SK-N-SH (cell line): ENCODE measurements at regions not wholly inside any gene's neighbourhood (a gene's known extent, or its start where the extent isn't known, plus 50 kb on each side); places are given as distances from the start of the nearest gene placed in this dataset.

Experiments used
- CTCF ChIA-PET: fragments of 300-600, 350-600 bp; formaldehyde crosslinking; extraction: SDS; loops from one replicate; lab custom pipeline; 2021; lab: Yijun Ruan, JAX
- POLR2A ChIA-PET: fragments of 350-600 bp; sonication (Branson Sonifier 250); formaldehyde crosslinking; extraction: SDS; loops from one replicate; lab custom pipeline; 2020; ENCODE audit warnings: antibody characterized with exemption, inconsistent platforms; lab: Yijun Ruan, JAX
- DNase-seq: peaks from one replicate; pipeline ENCODE4 v3.0.0; 2012
- H2AFZ ChIP-seq: fragments of 200-600 bp; sonication (generic); 2 replicates; pipeline ENCODE4 v1.8.1; 2016; ENCODE audit warnings: antibody characterized with exemption, mild to moderate bottlenecking, low read depth
- H3F3A ChIP-seq: fragments of 200-600 bp; sonication (generic); replicated peaks from 2 replicates; pipeline ENCODE3; 2016; ENCODE audit warnings: antibody characterized with exemption, mild to moderate bottlenecking; ENCODE audit not compliant: insufficient read depth
- H3K27ac ChIP-seq, 2 experiments: fragments of 200-500 bp in 1 of 2; fragments of 200-600 bp in 1 of 2; sonication (Bioruptor generic) in 1 of 2; sonication (generic), shearing (Covaris generic) in 1 of 2; 2 replicates each; pipeline versions ENCODE4 v1.5.1 to v1.6.1; 2014 to 2016; ENCODE audit warnings: low read depth in 2 of 2, inconsistent platforms in 1 of 2, low read length in 1 of 2, mild to moderate bottlenecking in 1 of 2, mixed read lengths in 1 of 2
- H3K27me3 ChIP-seq: fragments of 200-600 bp; sonication (generic), shearing (Covaris generic); 2 replicates; pipeline ENCODE4 v1.6.1; 2016; ENCODE audit warnings: mixed run types; ENCODE audit not compliant: insufficient read depth
- H3K36me3 ChIP-seq, 2 experiments: fragments of 200-500 bp in 1 of 2; fragments of 200-600 bp in 1 of 2; sonication (Bioruptor generic) in 1 of 2; sonication (generic) in 1 of 2; replicated peaks in 1 of 2; 2 replicates each; pipeline versions ENCODE3 to v1.5.1; 2014 to 2016; ENCODE audit warnings: low read length in 1 of 2, mild to moderate bottlenecking in 1 of 2; ENCODE audit not compliant: insufficient read depth in 2 of 2, control insufficient read depth in 1 of 2
- H3K4me1 ChIP-seq, 2 experiments: fragments of 200-500 bp in 1 of 2; fragments of 200-600 bp in 1 of 2; sonication (Bioruptor generic) in 1 of 2; sonication (generic), shearing (Covaris generic) in 1 of 2; 2 replicates each; pipeline versions ENCODE4 v1.5.1 to v1.6.1; 2014 to 2016; ENCODE audit warnings: low read depth in 1 of 2, low read length in 1 of 2, mixed run types in 1 of 2; ENCODE audit not compliant: insufficient read depth in 2 of 2, control insufficient read depth in 1 of 2
- H3K4me2 ChIP-seq: fragments of 200-600 bp; sonication (generic), shearing (Covaris generic); 2 replicates; pipeline ENCODE4 v1.6.1; 2017; ENCODE audit warnings: mixed run types
- H3K4me3 ChIP-seq, 2 experiments: fragments of 200-500 bp in 1 of 2; fragments of 200-600 bp in 1 of 2; sonication (Bioruptor generic) in 1 of 2; sonication (generic), shearing (Covaris generic) in 1 of 2; 2 replicates each; pipeline versions ENCODE4 v1.5.1 to v1.8.1; 2014 to 2016; ENCODE audit warnings: low read depth in 2 of 2, inconsistent platforms in 1 of 2, low read length in 1 of 2, mild to moderate bottlenecking in 1 of 2, mixed read lengths in 1 of 2, moderate library complexity in 1 of 2
- H3K79me2 ChIP-seq: fragments of 200-600 bp; sonication (generic); 2 replicates; pipeline ENCODE4 v1.8.1; 2017; ENCODE audit warnings: mild to moderate bottlenecking; ENCODE audit not compliant: insufficient read depth
- H3K9ac ChIP-seq: fragments of 200-600 bp; sonication (generic); 2 replicates; pipeline ENCODE4 v1.6.1; 2017; ENCODE audit warnings: mixed run types
- H3K9me2 ChIP-seq: fragments of 200-600 bp; sonication (generic); 2 replicates; pipeline ENCODE4 v1.6.1; 2017; ENCODE audit warnings: mixed run types
- H3K9me3 ChIP-seq: fragments of 200-600 bp; sonication (generic); 2 replicates; pipeline ENCODE4 v1.6.1; 2017; ENCODE audit warnings: mixed run types, mild to moderate bottlenecking, moderate library complexity
- H4K20me1 ChIP-seq: fragments of 200-600 bp; sonication (generic); 2 replicates; pipeline ENCODE4 v1.6.1; 2017; ENCODE audit warnings: mild to moderate bottlenecking, mixed run types; ENCODE audit not compliant: insufficient read depth
- CHD2 ChIP-seq: fragments of 150-350 bp; IDR thresholded peaks from 2 replicates; pipeline ENCODE4 v1.6.1; 2018; ENCODE audit warnings: low read length; ENCODE audit not compliant: partially characterized antibody
- ELF1 ChIP-seq: IDR thresholded peaks from 2 replicates; pipeline ENCODE4 v1.4.0; 2012
- EZH2phosphoT487 ChIP-seq: fragments of 200-600 bp; sonication (generic); IDR thresholded peaks from 2 replicates; pipeline ENCODE4 v1.6.1; 2017; ENCODE audit warnings: low read depth, mixed run types, mild to moderate bottlenecking, antibody characterized with exemption, moderate library complexity, borderline replicate concordance
- FOXJ3 ChIP-seq: sonication (generic); formaldehyde crosslinking; IDR thresholded peaks from 2 replicates; pipeline ENCODE4 v1.5.1; 2020; ENCODE audit warnings: mild to moderate bottlenecking, missing genetic modification reagents
- FOXM1 ChIP-seq: IDR thresholded peaks from 2 replicates; pipeline ENCODE4 v1.4.0; 2012; ENCODE audit warnings: low read depth, mild to moderate bottlenecking
- GABPA ChIP-seq: IDR thresholded peaks from 2 replicates; pipeline ENCODE4 v1.4.0; 2012; ENCODE audit warnings: low read depth, mild to moderate bottlenecking
- JUND ChIP-seq: IDR thresholded peaks from 2 replicates; pipeline ENCODE4 v1.4.0; 2012
- NRF1 ChIP-seq: IDR thresholded peaks from 2 replicates; pipeline ENCODE4 v1.6.1; 2012; ENCODE audit warnings: low read depth, mild to moderate bottlenecking, low read length
- POLR2AphosphoS5 ChIP-seq: IDR thresholded peaks from 2 replicates; pipeline ENCODE4 v1.6.1; 2012; ENCODE audit warnings: low read depth, low read length
- RAD21 ChIP-seq: IDR thresholded peaks from 2 replicates; pipeline ENCODE4 v1.6.1; 2012; ENCODE audit warnings: mild to moderate bottlenecking, low read length
- RFX5 ChIP-seq: IDR thresholded peaks from 2 replicates; pipeline ENCODE4 v1.6.1; 2012; ENCODE audit warnings: mild to moderate bottlenecking, improper control_type of control experiment, low read length
- SIN3A ChIP-seq: IDR thresholded peaks from 2 replicates; pipeline ENCODE4 v1.6.1; 2012; ENCODE audit warnings: low read depth, mild to moderate bottlenecking, low read length, moderate library complexity, borderline replicate concordance
- SMC3 ChIP-seq: IDR thresholded peaks from 2 replicates; pipeline ENCODE4 v1.6.1; 2012; ENCODE audit warnings: low read depth, low read length, improper control_type of control experiment
- TAF1 ChIP-seq: IDR thresholded peaks from 2 replicates; pipeline ENCODE4 v1.6.1; 2012; ENCODE audit warnings: low read depth, mild to moderate bottlenecking, low read length, moderate library complexity, borderline replicate concordance
- TCF12 ChIP-seq: IDR thresholded peaks from 2 replicates; pipeline ENCODE4 v1.4.0; 2012
- YY1 ChIP-seq: IDR thresholded peaks from 2 replicates; pipeline ENCODE4 v1.4.0; 2012; ENCODE audit warnings: low read depth, mild to moderate bottlenecking
- WGBS: methylation state at CpG from one replicate; pipeline ENCODE4 v1.1.6; 2017; ENCODE audit warnings: low lambda C conversion rate; 5-methylcytosine and 5-hydroxymethylcytosine counted together
- TF ChIP-seq, protein P1 (sequence below): IDR thresholded peaks from 2 replicates; pipeline ENCODE4 v1.4.0; 2012; ENCODE audit warnings: low read depth, borderline replicate concordance
- TF ChIP-seq, protein P2 (sequence below): IDR thresholded peaks from 2 replicates; pipeline ENCODE4 v1.6.1; 2012; ENCODE audit warnings: mild to moderate bottlenecking, low read depth, low read length, moderate library complexity
- TF ChIP-seq, protein P3 (sequence below): IDR thresholded peaks from 2 replicates; pipeline ENCODE4 v1.4.0; 2012; ENCODE audit warnings: low read depth, borderline replicate concordance
- TF ChIP-seq, protein P4 (sequence below): IDR thresholded peaks from 2 replicates; pipeline ENCODE4; 2012
- TF ChIP-seq, protein P5 (sequence below): fragments of 150-350 bp; IDR thresholded peaks from 2 replicates; pipeline ENCODE4 v1.6.1; 2016; ENCODE audit warnings: mild to moderate bottlenecking, low read depth, low read length

DNA sequence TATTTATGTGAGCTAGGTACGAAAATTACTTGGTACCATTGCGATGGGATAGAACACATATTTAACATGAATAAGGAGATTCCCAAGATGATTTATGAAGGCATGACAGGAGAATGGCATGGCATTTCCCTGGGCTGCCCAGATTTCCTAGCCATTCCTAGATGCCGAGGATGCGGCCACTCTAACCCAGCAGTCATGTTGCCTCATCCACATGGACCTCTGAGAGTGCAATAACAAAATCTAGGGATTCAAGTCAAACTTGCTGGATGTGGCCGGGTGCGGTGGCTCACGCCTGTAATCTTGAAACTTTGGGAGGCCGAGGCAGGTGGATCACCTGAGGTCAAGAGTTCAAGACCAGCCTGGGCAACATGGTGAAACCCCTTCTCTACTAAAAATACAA, 110.8 kb upstream of the ARL4C start:
- H3K27ac ChIP-seq, result no peak overlapping the region
- WGBS, result 87% methylated on average over 5 of the region's 8 CpGs

DNA sequence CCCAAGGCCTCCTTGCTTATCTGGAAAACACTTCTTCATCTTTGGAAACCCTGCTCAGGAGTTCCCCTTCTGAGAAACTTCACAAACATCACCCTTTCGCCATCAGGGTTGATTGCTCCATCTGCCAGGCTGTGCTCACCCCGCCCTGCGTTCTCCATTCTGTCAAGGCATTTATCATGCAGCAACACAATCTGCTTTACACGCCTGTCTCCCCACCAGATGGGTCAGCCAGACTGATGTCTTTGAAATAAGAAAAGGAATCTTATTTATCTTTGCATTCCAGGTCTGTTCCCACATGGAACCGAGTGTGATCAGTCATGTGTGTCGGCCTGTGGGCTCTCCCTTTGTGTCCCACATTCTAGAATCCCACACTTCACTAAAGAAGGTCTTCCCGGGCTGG, 110.0 kb upstream of the ARL4C start:
- Histone ChIP-seq H3K9ac (no peak overlapping the region), H3F3A (no peaks in the 10 kb centered on the region), H3K27me3 (no peaks in the 10 kb centered on the region), H3K27ac (no peak overlapping the region), H3K9me3 (no peaks in the 10 kb centered on the region), H3K4me2 (no peak overlapping the region), H3K4me3 (no peak overlapping the region), H3K4me1 (peaks cover 0 to 16% of the 10 kb centered on the region in 2 experiments; a peak in 1 of 4 replicates), H3K79me2 (no peaks in the 10 kb centered on the region), H3K9me2 (no peaks in the 10 kb centered on the region), H3K36me3 (no peaks in the 10 kb centered on the region), H4K20me1 (no peaks in the 10 kb centered on the region), H2AFZ (no peak overlapping the region)
- 70% methylated on average over 7 of the region's 7 CpGs for WGBS
- CTCF ChIA-PET, result no interaction called here
- no peak for DNase-seq
- POLR2A ChIA-PET, result no interaction called here
- TF ChIP-seq TCF12 (no peak), FOXJ3 (CRISPR knock-in tag) (no peak), CHD2 (no peak), NRF1 (no peak), GABPA (no peak), YY1 (no peak), RFX5 (no peak), SIN3A (no peak), ELF1 (no peak), TAF1 (no peak)
- TF ChIP-seq, protein P1, sequence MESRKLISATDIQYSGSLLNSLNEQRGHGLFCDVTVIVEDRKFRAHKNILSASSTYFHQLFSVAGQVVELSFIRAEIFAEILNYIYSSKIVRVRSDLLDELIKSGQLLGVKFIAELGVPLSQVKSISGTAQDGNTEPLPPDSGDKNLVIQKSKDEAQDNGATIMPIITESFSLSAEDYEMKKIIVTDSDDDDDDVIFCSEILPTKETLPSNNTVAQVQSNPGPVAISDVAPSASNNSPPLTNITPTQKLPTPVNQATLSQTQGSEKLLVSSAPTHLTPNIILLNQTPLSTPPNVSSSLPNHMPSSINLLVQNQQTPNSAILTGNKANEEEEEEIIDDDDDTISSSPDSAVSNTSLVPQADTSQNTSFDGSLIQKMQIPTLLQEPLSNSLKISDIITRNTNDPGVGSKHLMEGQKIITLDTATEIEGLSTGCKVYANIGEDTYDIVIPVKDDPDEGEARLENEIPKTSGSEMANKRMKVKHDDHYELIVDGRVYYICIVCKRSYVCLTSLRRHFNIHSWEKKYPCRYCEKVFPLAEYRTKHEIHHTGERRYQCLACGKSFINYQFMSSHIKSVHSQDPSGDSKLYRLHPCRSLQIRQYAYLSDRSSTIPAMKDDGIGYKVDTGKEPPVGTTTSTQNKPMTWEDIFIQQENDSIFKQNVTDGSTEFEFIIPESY, result no peak
- TF ChIP-seq, protein P2, sequence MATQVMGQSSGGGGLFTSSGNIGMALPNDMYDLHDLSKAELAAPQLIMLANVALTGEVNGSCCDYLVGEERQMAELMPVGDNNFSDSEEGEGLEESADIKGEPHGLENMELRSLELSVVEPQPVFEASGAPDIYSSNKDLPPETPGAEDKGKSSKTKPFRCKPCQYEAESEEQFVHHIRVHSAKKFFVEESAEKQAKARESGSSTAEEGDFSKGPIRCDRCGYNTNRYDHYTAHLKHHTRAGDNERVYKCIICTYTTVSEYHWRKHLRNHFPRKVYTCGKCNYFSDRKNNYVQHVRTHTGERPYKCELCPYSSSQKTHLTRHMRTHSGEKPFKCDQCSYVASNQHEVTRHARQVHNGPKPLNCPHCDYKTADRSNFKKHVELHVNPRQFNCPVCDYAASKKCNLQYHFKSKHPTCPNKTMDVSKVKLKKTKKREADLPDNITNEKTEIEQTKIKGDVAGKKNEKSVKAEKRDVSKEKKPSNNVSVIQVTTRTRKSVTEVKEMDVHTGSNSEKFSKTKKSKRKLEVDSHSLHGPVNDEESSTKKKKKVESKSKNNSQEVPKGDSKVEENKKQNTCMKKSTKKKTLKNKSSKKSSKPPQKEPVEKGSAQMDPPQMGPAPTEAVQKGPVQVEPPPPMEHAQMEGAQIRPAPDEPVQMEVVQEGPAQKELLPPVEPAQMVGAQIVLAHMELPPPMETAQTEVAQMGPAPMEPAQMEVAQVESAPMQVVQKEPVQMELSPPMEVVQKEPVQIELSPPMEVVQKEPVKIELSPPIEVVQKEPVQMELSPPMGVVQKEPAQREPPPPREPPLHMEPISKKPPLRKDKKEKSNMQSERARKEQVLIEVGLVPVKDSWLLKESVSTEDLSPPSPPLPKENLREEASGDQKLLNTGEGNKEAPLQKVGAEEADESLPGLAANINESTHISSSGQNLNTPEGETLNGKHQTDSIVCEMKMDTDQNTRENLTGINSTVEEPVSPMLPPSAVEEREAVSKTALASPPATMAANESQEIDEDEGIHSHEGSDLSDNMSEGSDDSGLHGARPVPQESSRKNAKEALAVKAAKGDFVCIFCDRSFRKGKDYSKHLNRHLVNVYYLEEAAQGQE, result no peak

More for the DNA sequence above, 110.8 kb upstream of the ARL4C start:
- H3K4me1 ChIP-seq, result peaks cover 0 to 16% of the 10 kb centered on the region in 2 experiments; a peak in 1 of 4 replicates
- H2AFZ ChIP-seq, result no peak overlapping the region
- TF ChIP-seq SMC3, result no peak
- no peak for TF ChIP-seq POLR2AphosphoS5
- no peak for TF ChIP-seq TAF1
- TF ChIP-seq EZH2phosphoT487, result no peak
- no peak for TF ChIP-seq GABPA
- TF ChIP-seq RFX5, result no peak
- TF ChIP-seq, protein P3, sequence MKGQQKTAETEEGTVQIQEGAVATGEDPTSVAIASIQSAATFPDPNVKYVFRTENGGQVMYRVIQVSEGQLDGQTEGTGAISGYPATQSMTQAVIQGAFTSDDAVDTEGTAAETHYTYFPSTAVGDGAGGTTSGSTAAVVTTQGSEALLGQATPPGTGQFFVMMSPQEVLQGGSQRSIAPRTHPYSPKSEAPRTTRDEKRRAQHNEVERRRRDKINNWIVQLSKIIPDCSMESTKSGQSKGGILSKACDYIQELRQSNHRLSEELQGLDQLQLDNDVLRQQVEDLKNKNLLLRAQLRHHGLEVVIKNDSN, result no peak
- TF ChIP-seq, protein P4, sequence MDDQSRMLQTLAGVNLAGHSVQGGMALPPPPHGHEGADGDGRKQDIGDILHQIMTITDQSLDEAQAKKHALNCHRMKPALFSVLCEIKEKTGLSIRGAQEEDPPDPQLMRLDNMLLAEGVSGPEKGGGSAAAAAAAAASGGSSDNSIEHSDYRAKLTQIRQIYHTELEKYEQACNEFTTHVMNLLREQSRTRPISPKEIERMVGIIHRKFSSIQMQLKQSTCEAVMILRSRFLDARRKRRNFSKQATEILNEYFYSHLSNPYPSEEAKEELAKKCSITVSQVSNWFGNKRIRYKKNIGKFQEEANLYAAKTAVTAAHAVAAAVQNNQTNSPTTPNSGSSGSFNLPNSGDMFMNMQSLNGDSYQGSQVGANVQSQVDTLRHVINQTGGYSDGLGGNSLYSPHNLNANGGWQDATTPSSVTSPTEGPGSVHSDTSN, result no peak
- no peak for TF ChIP-seq FOXM1
- TF ChIP-seq JUND, result no peak
- no peak for TF ChIP-seq RAD21
- TF ChIP-seq, protein P5, sequence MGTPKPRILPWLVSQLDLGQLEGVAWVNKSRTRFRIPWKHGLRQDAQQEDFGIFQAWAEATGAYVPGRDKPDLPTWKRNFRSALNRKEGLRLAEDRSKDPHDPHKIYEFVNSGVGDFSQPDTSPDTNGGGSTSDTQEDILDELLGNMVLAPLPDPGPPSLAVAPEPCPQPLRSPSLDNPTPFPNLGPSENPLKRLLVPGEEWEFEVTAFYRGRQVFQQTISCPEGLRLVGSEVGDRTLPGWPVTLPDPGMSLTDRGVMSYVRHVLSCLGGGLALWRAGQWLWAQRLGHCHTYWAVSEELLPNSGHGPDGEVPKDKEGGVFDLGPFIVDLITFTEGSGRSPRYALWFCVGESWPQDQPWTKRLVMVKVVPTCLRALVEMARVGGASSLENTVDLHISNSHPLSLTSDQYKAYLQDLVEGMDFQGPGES, result no peak
- TF ChIP-seq CHD2, result no peak
- H3K4me2 ChIP-seq, result no peak overlapping the region
- no peaks in the 10 kb centered on the region for H3K36me3 ChIP-seq
- H3K9ac ChIP-seq, result no peak overlapping the region
- no peaks in the 10 kb centered on the region for H3K27me3 ChIP-seq
- H3K9me2 ChIP-seq, result no peaks in the 10 kb centered on the region
- H3K4me3 ChIP-seq, result no peak overlapping the region
- ChIA-PET POLR2A (no interaction called here), CTCF (no interaction called here)
- no peaks in the 10 kb centered on the region for H4K20me1 ChIP-seq
- no peaks in the 10 kb centered on the region for H3K9me3 ChIP-seq
- no peaks in the 10 kb centered on the region for H3K79me2 ChIP-seq
- H3F3A ChIP-seq, result no peaks in the 10 kb centered on the region
- DNase-seq, result no peak
